MM.1S (cell line): ENCODE measurements at regions not wholly inside any gene's neighbourhood (a gene's known extent, or its start where the extent isn't known, plus 50 kb on each side); places are given as distances from the start of the nearest gene placed in this dataset.

Source experiments
- DNase-seq: peaks from one replicate; pipeline ENCODE4 v3.0.0-alpha.2; 2015
- H2AFZ ChIP-seq: fragments of 300-600 bp; sonication (generic); 2 replicates; pipeline ENCODE4 v1.6.0; 2016; ENCODE audit warnings: antibody characterized with exemption, low read length
- H3F3A ChIP-seq: fragments of 300-600 bp; sonication (generic); 2 replicates; pipeline ENCODE4 v1.6.1; 2016; ENCODE audit warnings: mild to moderate bottlenecking, antibody characterized with exemption, low read length, moderate library complexity, mixed read lengths; ENCODE audit not compliant: insufficient read depth
- H3K27ac ChIP-seq: fragments of 300-600 bp; sonication (generic); 2 replicates; pipeline ENCODE4 v1.5.1; 2016; ENCODE audit warnings: mild to moderate bottlenecking, low read length
- H3K27me3 ChIP-seq: fragments of 300-600 bp; sonication (generic); replicated peaks from 2 replicates; pipeline ENCODE4 v1.6.0; 2016; ENCODE audit warnings: low read length; ENCODE audit not compliant: insufficient read depth
- H3K36me3 ChIP-seq: fragments of 300-600 bp; sonication (generic); replicated peaks from 2 replicates; pipeline ENCODE4 v1.6.1; 2016; ENCODE audit warnings: mild to moderate bottlenecking, low read length, mixed read lengths; ENCODE audit not compliant: insufficient read depth
- H3K4me1 ChIP-seq: fragments of 300-600 bp; sonication (generic); 2 replicates; pipeline ENCODE4 v1.6.1; 2016; ENCODE audit warnings: low read length, mixed read lengths
- H3K4me2 ChIP-seq: fragments of 300-600 bp; sonication (generic); 2 replicates; pipeline ENCODE4 v1.6.0; 2016; ENCODE audit warnings: low read depth, low read length
- H3K4me3 ChIP-seq: fragments of 300-600 bp; sonication (generic); 2 replicates; pipeline ENCODE4 v1.5.1; 2016; ENCODE audit warnings: low read length, mixed read lengths
- H3K79me2 ChIP-seq: fragments of 300-600 bp; sonication (generic); 2 replicates; pipeline ENCODE4 v1.6.1; 2016; ENCODE audit warnings: mixed run types, low read length, mixed read lengths
- H3K9ac ChIP-seq: fragments of 300-600 bp; sonication (generic); 2 replicates; pipeline ENCODE4 v1.6.1; 2016; ENCODE audit warnings: low read length, mixed read lengths
- H3K9me2 ChIP-seq: fragments of 300-600 bp; sonication (generic); replicated peaks from 2 replicates; pipeline ENCODE4 v1.6.1; 2016; ENCODE audit warnings: mild to moderate bottlenecking, low read length, mixed read lengths; ENCODE audit not compliant: insufficient read depth
- H3K9me3 ChIP-seq: fragments of 300-600 bp; sonication (generic); replicated peaks from 2 replicates; pipeline ENCODE4 v1.6.1; 2016; ENCODE audit warnings: mild to moderate bottlenecking, low read length, mixed read lengths; ENCODE audit not compliant: insufficient read depth
- H4K20me1 ChIP-seq: fragments of 300-600 bp; sonication (generic); 2 replicates; pipeline ENCODE4 v1.6.1; 2016; ENCODE audit warnings: mild to moderate bottlenecking, low read length, moderate library complexity, mixed read lengths; ENCODE audit not compliant: insufficient read depth
- CTCF ChIP-seq: fragments of 300-600 bp; sonication (generic); IDR thresholded peaks from 2 replicates; pipeline ENCODE4 v1.5.1; 2016; ENCODE audit warnings: antibody characterized with exemption, low read length, mixed read lengths
- EZH2 ChIP-seq: fragments of 300-600 bp; sonication (generic); optimal IDR thresholded peaks from 2 replicates; pipeline ENCODE3; 2017; ENCODE audit warnings: low read depth, mild to moderate bottlenecking, antibody characterized with exemption, low read length, mixed read lengths
- EZH2phosphoT487 ChIP-seq: fragments of 300-600 bp; sonication (generic); IDR thresholded peaks from 2 replicates; pipeline ENCODE4 v1.6.1; 2018; ENCODE audit warnings: antibody characterized with exemption, low read length

GRCh38 chr6:49341869-49342268 lies 121.2 kb downstream of the MMUT start:
- Histone ChIP-seq H4K20me1 (no peaks in the 10 kb centered on the region), H3K9ac (no peak overlapping the region), H3K4me1 (no peaks in the 10 kb centered on the region), H3K9me3 (no peaks in the 10 kb centered on the region), H3K27ac (no peak overlapping the region), H3K36me3 (no peaks in the 10 kb centered on the region), H3K79me2 (no peaks in the 10 kb centered on the region), H2AFZ (no peak overlapping the region), H3K4me2 (no peak overlapping the region), H3K4me3 (no peak overlapping the region), H3K27me3 (no peaks in the 10 kb centered on the region), H3K9me2 (no peaks in the 10 kb centered on the region), H3F3A (no peaks in the 10 kb centered on the region)
- TF ChIP-seq EZH2phosphoT487 = no peak
- no peak for TF ChIP-seq EZH2
- TF ChIP-seq CTCF = no peak
- DNase-seq = no peak

GRCh38 chr6:49339096-49339495 lies 124.0 kb downstream of the MMUT start:
- Histone ChIP-seq H3F3A (no peaks in the 10 kb centered on the region), H3K9ac (no peak overlapping the region), H2AFZ (no peak overlapping the region), H3K4me1 (no peaks in the 10 kb centered on the region), H3K9me2 (no peaks in the 10 kb centered on the region), H3K4me3 (no peak overlapping the region), H3K27ac (no peak overlapping the region), H3K27me3 (no peaks in the 10 kb centered on the region), H3K36me3 (no peaks in the 10 kb centered on the region), H4K20me1 (no peaks in the 10 kb centered on the region), H3K79me2 (no peaks in the 10 kb centered on the region), H3K4me2 (no peak overlapping the region), H3K9me3 (no peaks in the 10 kb centered on the region)
- TF ChIP-seq CTCF (no peak), EZH2 (no peak), EZH2phosphoT487 (no peak)
- DNase-seq = no peak

GRCh38 chr6:49336514-49337131 lies 126.4 kb downstream of the MMUT start:
- Histone ChIP-seq H3K27ac (no peak overlapping the region), H4K20me1 (no peaks in the 10 kb centered on the region)

More at GRCh38 chr6:49336514-49337131, 126.4 kb downstream of the MMUT start:
- Histone ChIP-seq H3F3A (no peaks in the 10 kb centered on the region), H3K27me3 (no peaks in the 10 kb centered on the region), H3K4me1 (no peaks in the 10 kb centered on the region), H3K36me3 (no peaks in the 10 kb centered on the region), H3K9ac (no peak overlapping the region), H3K4me3 (no peak overlapping the region), H3K4me2 (no peak overlapping the region), H3K79me2 (no peaks in the 10 kb centered on the region), H2AFZ (no peak overlapping the region), H3K9me3 (no peaks in the 10 kb centered on the region), H3K9me2 (no peaks in the 10 kb centered on the region)
- TF ChIP-seq EZH2phosphoT487 (no peak), CTCF (no peak), EZH2 (no peak)
- no peak for DNase-seq
